ENCODE measurements at regions not wholly inside any gene's neighbourhood (a gene's known extent, or its start where the extent isn't known, plus 50 kb on each side); places are given as distances from the start of the nearest gene placed in this dataset.

- Histone ChIP-seq H3K4me3 (replicated peaks; ENCODE audit: low read depth, low read length) (no peak overlapping the region), H3K27me3 (replicated peaks; ENCODE audit: control insufficient read depth, insufficient read depth, low read length) (no peaks in the 10 kb centered on the region), H3K36me3 (ENCODE audit: control insufficient read depth, insufficient read depth, low read length) (no peaks in the 10 kb centered on the region)
- TF ChIP-seq CTCF (IDR thresholded peaks at IDR 0.05; ENCODE audit: insufficient read depth, low read length, poor library complexity, severe bottlenecking), result no peak
- no peak for DNase-seq (ENCODE audit: extremely low read depth, insufficient read length)
These were observed 589.5 kb upstream of the CADM1 start for GRCh38 chr11:116093481-116094270.

GRCh38 chr11:116093065-116093464, 588.9 kb upstream of the CADM1 start:
- no peak for TF ChIP-seq CTCF (IDR thresholded peaks at IDR 0.05; ENCODE audit: insufficient read depth, low read length, poor library complexity, severe bottlenecking)
- Histone ChIP-seq H3K27me3 (replicated peaks; ENCODE audit: control insufficient read depth, insufficient read depth, low read length) (no peaks in the 10 kb centered on the region), H3K36me3 (ENCODE audit: control insufficient read depth, insufficient read depth, low read length) (no peaks in the 10 kb centered on the region), H3K4me3 (replicated peaks; ENCODE audit: low read depth, low read length) (no peak overlapping the region)
- DNase-seq (ENCODE audit: extremely low read depth, insufficient read length), result no peak

GRCh38 chr11:116086426-116086825, 582.2 kb upstream of the CADM1 start:
- TF ChIP-seq CTCF (IDR thresholded peaks at IDR 0.05; ENCODE audit: insufficient read depth, low read length, poor library complexity, severe bottlenecking), result no peak
- H3K4me3 ChIP-seq (replicated peaks; ENCODE audit: low read depth, low read length), result no peak overlapping the region
- H3K27me3 ChIP-seq (replicated peaks; ENCODE audit: control insufficient read depth, insufficient read depth, low read length), result no peaks in the 10 kb centered on the region
- DNase-seq (ENCODE audit: extremely low read depth, insufficient read length), result no peak
- H3K36me3 ChIP-seq (ENCODE audit: control insufficient read depth, insufficient read depth, low read length), result no peaks in the 10 kb centered on the region

GRCh38 chr11:116085031-116085635, 580.9 kb upstream of the CADM1 start:
- H3K4me3 ChIP-seq (replicated peaks; ENCODE audit: low read depth, low read length), result no peak overlapping the region
- no peaks in the 10 kb centered on the region for H3K27me3 ChIP-seq (replicated peaks; ENCODE audit: control insufficient read depth, insufficient read depth, low read length)
- no peak for DNase-seq (ENCODE audit: extremely low read depth, insufficient read length)
- TF ChIP-seq CTCF (IDR thresholded peaks at IDR 0.05; ENCODE audit: insufficient read depth, low read length, poor library complexity, severe bottlenecking), result no peak
- no peaks in the 10 kb centered on the region for H3K36me3 ChIP-seq (ENCODE audit: control insufficient read depth, insufficient read depth, low read length)

GRCh38 chr11:116084511-116084910, 580.3 kb upstream of the CADM1 start:
- H3K4me3 ChIP-seq (replicated peaks; ENCODE audit: low read depth, low read length), result no peak overlapping the region
- TF ChIP-seq CTCF (IDR thresholded peaks at IDR 0.05; ENCODE audit: insufficient read depth, low read length, poor library complexity, severe bottlenecking), result no peak
- H3K36me3 ChIP-seq (ENCODE audit: control insufficient read depth, insufficient read depth, low read length), result no peaks in the 10 kb centered on the region
- H3K27me3 ChIP-seq (replicated peaks; ENCODE audit: control insufficient read depth, insufficient read depth, low read length), result no peaks in the 10 kb centered on the region
- DNase-seq (ENCODE audit: extremely low read depth, insufficient read length), result no peak
